ENCODE measurements at regions not wholly inside any gene's neighbourhood (a gene's known extent, or its start where the extent isn't known, plus 50 kb on each side); places are given as distances from the start of the nearest gene placed in this dataset.

GRCh38 chr2:240240781-240241180, 100.3 kb upstream of the OTOS start:
- TF ChIP-seq, protein P1, sequence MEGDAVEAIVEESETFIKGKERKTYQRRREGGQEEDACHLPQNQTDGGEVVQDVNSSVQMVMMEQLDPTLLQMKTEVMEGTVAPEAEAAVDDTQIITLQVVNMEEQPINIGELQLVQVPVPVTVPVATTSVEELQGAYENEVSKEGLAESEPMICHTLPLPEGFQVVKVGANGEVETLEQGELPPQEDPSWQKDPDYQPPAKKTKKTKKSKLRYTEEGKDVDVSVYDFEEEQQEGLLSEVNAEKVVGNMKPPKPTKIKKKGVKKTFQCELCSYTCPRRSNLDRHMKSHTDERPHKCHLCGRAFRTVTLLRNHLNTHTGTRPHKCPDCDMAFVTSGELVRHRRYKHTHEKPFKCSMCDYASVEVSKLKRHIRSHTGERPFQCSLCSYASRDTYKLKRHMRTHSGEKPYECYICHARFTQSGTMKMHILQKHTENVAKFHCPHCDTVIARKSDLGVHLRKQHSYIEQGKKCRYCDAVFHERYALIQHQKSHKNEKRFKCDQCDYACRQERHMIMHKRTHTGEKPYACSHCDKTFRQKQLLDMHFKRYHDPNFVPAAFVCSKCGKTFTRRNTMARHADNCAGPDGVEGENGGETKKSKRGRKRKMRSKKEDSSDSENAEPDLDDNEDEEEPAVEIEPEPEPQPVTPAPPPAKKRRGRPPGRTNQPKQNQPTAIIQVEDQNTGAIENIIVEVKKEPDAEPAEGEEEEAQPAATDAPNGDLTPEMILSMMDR (IDR thresholded peaks at IDR 0.05): no peak

DNA sequence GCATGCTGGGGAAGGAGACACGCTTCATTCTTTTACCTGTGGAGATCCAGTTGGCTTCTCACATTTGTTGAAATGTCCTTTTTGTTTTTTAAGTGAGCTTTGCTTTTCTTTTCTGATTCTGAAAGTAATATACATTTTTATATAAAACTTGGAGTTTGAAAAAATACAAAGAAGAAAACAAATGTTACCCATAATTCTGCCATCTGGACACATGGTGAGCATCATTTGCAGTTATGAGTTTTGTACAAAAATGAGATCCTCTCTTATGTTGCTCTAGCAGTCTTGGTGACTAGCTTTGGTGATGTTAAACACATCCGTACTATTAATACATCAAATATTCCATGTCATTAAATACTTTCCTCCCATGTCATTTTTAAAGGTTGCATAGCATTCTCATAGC, 101.1 kb upstream of the OTOS start:
- TF ChIP-seq, protein P1 (IDR thresholded peaks at IDR 0.05): no peak

GRCh38 chr2:240244543-240244942, 104.1 kb upstream of the OTOS start:
- TF ChIP-seq, protein P1 (IDR thresholded peaks at IDR 0.05): no peak

DNA sequence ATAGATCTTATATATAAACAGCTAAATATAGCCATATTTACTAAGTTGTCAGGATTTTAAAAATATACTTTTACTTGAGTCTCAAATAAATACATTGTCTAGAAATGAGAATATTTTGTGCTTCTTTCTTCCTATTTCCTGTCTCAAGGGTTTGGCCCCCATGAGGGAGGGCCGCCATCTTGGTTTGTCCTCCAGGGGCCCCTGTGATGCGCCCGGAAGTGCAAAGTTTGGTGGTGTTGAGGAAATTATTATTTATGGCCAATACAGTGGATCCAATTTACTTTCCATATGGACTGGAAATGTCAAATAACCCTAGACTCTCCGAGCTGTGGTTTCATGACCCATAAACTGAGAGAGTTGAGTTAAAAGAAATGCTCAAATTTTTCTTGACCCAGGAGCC, 104.7 kb upstream of the OTOS start:
- TF ChIP-seq, protein P1 (IDR thresholded peaks at IDR 0.05): no peak

GRCh38 chr2:240245706-240246105, 105.2 kb upstream of the OTOS start:
- TF ChIP-seq, protein P1 (IDR thresholded peaks at IDR 0.05): no peak

DNA sequence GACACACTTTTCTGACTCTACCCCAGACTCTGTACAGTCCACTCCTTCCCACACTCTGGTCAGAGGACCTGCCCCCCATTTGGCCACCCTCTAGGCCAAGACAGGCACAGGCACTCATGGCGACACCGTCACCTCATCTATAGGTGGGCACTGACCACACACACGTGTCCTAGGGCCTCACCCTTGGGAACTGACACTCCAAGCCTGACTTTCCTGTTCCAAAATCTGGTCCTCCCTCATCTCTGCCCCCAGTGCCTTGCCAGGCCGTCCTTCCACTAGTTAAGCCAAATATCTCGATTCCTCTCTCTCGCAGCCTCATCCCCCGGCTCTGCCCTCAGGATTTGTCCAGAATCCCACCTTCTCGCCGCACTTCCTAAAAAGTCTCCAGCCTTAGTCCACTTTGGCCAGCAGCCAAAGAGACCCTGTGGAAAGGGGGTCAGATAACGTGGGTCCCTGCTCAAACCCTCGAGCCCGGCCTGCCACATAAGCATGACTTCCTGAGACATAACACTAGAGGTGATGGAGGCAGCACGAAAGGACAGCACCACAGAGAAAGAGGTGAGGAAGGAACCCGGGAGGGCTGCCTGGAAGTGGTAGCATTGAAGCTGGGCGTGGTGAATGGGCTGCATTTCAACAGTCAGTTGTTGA, 105.8 kb upstream of the OTOS start:
- TF ChIP-seq, protein P1 (IDR thresholded peaks at IDR 0.05): no peak

GRCh38 chr2:240247241-240247867, 106.9 kb upstream of the OTOS start:
- TF ChIP-seq, protein P1 (IDR thresholded peaks at IDR 0.05): no peak
